Smooth muscle cell (in vitro differentiated cells): ENCODE measurements at regions not wholly inside any gene's neighbourhood (a gene's known extent, or its start where the extent isn't known, plus 50 kb on each side); places are given as distances from the start of the nearest gene placed in this dataset.

Experiments used
- DNase-seq: peaks from one replicate; lab custom pipeline; 2025; ENCODE audit not compliant: unreplicated experiment; lab: John Stamatoyannopoulos, UW
- H2AFZ ChIP-seq: fragments of 200-600 bp; sonication (generic); 2 replicates; pipeline ENCODE4 v1.6.0; 2016; ENCODE audit warnings: antibody characterized with exemption, low read depth, mild to moderate bottlenecking
- H3F3A ChIP-seq: fragments of 200-600 bp; sonication (generic); 2 replicates; pipeline ENCODE4 v1.6.0; 2017; ENCODE audit warnings: antibody characterized with exemption, low read depth
- H3K27ac ChIP-seq: fragments of 200-600 bp; sonication (generic); 2 replicates; pipeline ENCODE4 v1.5.1; 2016; ENCODE audit warnings: low read depth, mild to moderate bottlenecking
- H3K27me3 ChIP-seq: fragments of 200-600 bp; sonication (generic); 2 replicates; pipeline ENCODE4 v1.6.1; 2016; ENCODE audit warnings: low read depth, mild to moderate bottlenecking
- H3K36me3 ChIP-seq: fragments of 200-600 bp; sonication (generic); 2 replicates; pipeline ENCODE4 v1.5.1; 2016; ENCODE audit warnings: low read depth
- H3K4me1 ChIP-seq: fragments of 200-600 bp; sonication (generic); 2 replicates; pipeline ENCODE4 v1.5.1; 2016; ENCODE audit warnings: low read depth
- H3K4me2 ChIP-seq: fragments of 200-600 bp; sonication (generic); 2 replicates; pipeline ENCODE4 v1.6.0; 2016; ENCODE audit warnings: mild to moderate bottlenecking
- H3K4me3 ChIP-seq: fragments of 200-600 bp; sonication (generic); 2 replicates; pipeline ENCODE4 v1.5.1; 2016; ENCODE audit warnings: mild to moderate bottlenecking
- H3K79me2 ChIP-seq: fragments of 200-600 bp; sonication (generic); 2 replicates; pipeline ENCODE4 v1.6.0; 2016; ENCODE audit warnings: low read depth, mild to moderate bottlenecking
- H3K9ac ChIP-seq: fragments of 200-600 bp; sonication (generic); 2 replicates; pipeline ENCODE4 v1.6.0; 2016; ENCODE audit warnings: low read depth
- H3K9me3 ChIP-seq: fragments of 200-600 bp; sonication (generic); replicated peaks from 2 replicates; pipeline ENCODE4 v1.5.1; 2016; ENCODE audit warnings: low read depth
- H4K20me1 ChIP-seq: fragments of 200-600 bp; sonication (generic); 2 replicates; pipeline ENCODE4 v1.6.0; 2016; ENCODE audit warnings: low read depth
- WGBS: methylation state at CpG from one replicate; pipeline ENCODE4 v1.1.7; 2016; ENCODE audit warnings: low lambda C conversion rate; 5-methylcytosine and 5-hydroxymethylcytosine counted together
- TF ChIP-seq, protein P1 (sequence below): fragments of 200-600 bp; sonication (generic); IDR thresholded peaks from 2 replicates; pipeline ENCODE4 v1.5.1; 2017; ENCODE audit warnings: borderline replicate concordance, mild to moderate bottlenecking, antibody characterized with exemption; ENCODE audit not compliant: insufficient read depth, poor library complexity, severe bottlenecking

- no peak overlapping the region for H3K27ac ChIP-seq
- 90% methylated on average over 3 of the region's 3 CpGs for WGBS
- no peak overlapping the region for H3K4me3 ChIP-seq
- no peak overlapping the region for H3K4me2 ChIP-seq
- H3K36me3 ChIP-seq = no peaks in the 10 kb centered on the region
- H3K9me3 ChIP-seq = no peaks in the 10 kb centered on the region
- no peaks in the 10 kb centered on the region for H3K4me1 ChIP-seq
- TF ChIP-seq, protein P1, sequence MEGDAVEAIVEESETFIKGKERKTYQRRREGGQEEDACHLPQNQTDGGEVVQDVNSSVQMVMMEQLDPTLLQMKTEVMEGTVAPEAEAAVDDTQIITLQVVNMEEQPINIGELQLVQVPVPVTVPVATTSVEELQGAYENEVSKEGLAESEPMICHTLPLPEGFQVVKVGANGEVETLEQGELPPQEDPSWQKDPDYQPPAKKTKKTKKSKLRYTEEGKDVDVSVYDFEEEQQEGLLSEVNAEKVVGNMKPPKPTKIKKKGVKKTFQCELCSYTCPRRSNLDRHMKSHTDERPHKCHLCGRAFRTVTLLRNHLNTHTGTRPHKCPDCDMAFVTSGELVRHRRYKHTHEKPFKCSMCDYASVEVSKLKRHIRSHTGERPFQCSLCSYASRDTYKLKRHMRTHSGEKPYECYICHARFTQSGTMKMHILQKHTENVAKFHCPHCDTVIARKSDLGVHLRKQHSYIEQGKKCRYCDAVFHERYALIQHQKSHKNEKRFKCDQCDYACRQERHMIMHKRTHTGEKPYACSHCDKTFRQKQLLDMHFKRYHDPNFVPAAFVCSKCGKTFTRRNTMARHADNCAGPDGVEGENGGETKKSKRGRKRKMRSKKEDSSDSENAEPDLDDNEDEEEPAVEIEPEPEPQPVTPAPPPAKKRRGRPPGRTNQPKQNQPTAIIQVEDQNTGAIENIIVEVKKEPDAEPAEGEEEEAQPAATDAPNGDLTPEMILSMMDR = no peak
- peak overlapping the region; percentile 61 for H2AFZ ChIP-seq
- no peaks in the 10 kb centered on the region for H3K79me2 ChIP-seq
- H3K9ac ChIP-seq = no peak overlapping the region
- no peaks in the 10 kb centered on the region for H4K20me1 ChIP-seq
- DNase-seq = no peak
- H3F3A ChIP-seq = no peaks in the 10 kb centered on the region
- no peaks in the 10 kb centered on the region for H3K27me3 ChIP-seq
These were observed 262.6 kb upstream of the SEMA3D start for GRCh38 chr7:85449478-85449877.

- H3K79me2 ChIP-seq = no peaks in the 10 kb centered on the region
- DNase-seq = no peak
- H3K27ac ChIP-seq = no peak overlapping the region
- no peaks in the 10 kb centered on the region for H4K20me1 ChIP-seq
- TF ChIP-seq, protein P1 = no peak
- H3K9ac ChIP-seq = no peak overlapping the region
- no peaks in the 10 kb centered on the region for H3K27me3 ChIP-seq
- H3K9me3 ChIP-seq = no peaks in the 10 kb centered on the region
- no peak overlapping the region for H3K4me3 ChIP-seq
- no peaks in the 10 kb centered on the region for H3K4me1 ChIP-seq
- no peaks in the 10 kb centered on the region for H3F3A ChIP-seq
- WGBS = 89% methylated on average over 1 of the region's 1 CpG
- H2AFZ ChIP-seq = no peak overlapping the region
- no peak overlapping the region for H3K4me2 ChIP-seq
- no peaks in the 10 kb centered on the region for H3K36me3 ChIP-seq
These were observed 260.1 kb upstream of the SEMA3D start for GRCh38 chr7:85447004-85447403.

DNA sequence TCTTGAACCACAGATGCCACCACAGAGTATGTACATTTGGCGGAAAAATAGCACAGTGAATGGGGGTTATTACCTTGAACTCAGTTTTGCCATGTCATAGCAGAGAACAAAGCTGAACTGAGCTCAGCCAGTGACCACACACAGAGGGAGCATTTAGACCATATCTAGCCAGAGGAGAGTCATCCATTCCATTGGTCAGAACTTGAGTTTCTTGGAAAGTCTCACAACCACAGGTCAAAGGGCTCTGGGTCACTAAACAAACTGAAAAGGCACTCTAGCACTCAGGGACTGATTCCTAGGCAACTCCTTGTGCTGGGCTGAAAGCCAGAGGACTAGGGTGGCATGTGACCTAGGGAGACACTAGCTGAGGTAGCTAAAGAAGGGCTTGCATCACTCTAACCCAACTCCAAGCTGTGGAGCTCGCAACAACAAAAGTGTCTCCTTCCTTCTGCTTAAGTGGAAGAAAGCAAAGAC is 239.7 kb upstream of the SEMA3D start:
- H3F3A ChIP-seq = no peaks in the 10 kb centered on the region
- TF ChIP-seq, protein P1 = no peak
- no peaks in the 10 kb centered on the region for H4K20me1 ChIP-seq
- peaks cover 3% of the 10 kb centered on the region for H3K36me3 ChIP-seq
- H3K27me3 ChIP-seq = no peaks in the 10 kb centered on the region
- H3K9ac ChIP-seq = no peak overlapping the region
- H3K4me1 ChIP-seq = no peaks in the 10 kb centered on the region
- no peak for DNase-seq
- no peak overlapping the region for H3K4me3 ChIP-seq
- no peak overlapping the region for H2AFZ ChIP-seq
- WGBS = 87% methylated on average over 2 of the region's 2 CpGs
- H3K4me2 ChIP-seq = no peak overlapping the region
- H3K9me3 ChIP-seq = no peaks in the 10 kb centered on the region
- no peak overlapping the region for H3K27ac ChIP-seq
- no peaks in the 10 kb centered on the region for H3K79me2 ChIP-seq

- Histone ChIP-seq H3K36me3 (no peaks in the 10 kb centered on the region), H4K20me1 (no peaks in the 10 kb centered on the region), H3K27ac (no peak overlapping the region), H3K27me3 (no peaks in the 10 kb centered on the region), H3K9me3 (no peaks in the 10 kb centered on the region), H3F3A (no peaks in the 10 kb centered on the region), H3K79me2 (no peaks in the 10 kb centered on the region), H3K4me1 (no peaks in the 10 kb centered on the region), H3K4me3 (no peak overlapping the region), H3K4me2 (no peak overlapping the region), H3K9ac (no peak overlapping the region), H2AFZ (no peak overlapping the region)
- TF ChIP-seq, protein P1 = no peak
- DNase-seq = no peak
- 93% methylated on average over 7 of the region's 7 CpGs for whole genome bisulfite sequencing
These were observed 237.4 kb upstream of the SEMA3D start for GRCh38 chr7:85424298-85424697.
